Uterus (tissue), 3 donors: ENCODE measurements at regions not wholly inside any gene's neighbourhood (a gene's known extent, or its start where the extent isn't known, plus 50 kb on each side); places are given as distances from the start of the nearest gene placed in this dataset. TPM values are rescaled to one million over a fixed set of nuclear protein-coding genes. Genes with fewer than 3 reads are reported as not detected.

Experiments used
- DNase-seq, 2 donors: peaks; one replicate each; pipeline ENCODE4 v3.0.0-alpha.2; 2019 to 2020
- H3K27ac ChIP-seq, 2 donors: fragments of 200-600 bp; sonication (generic); 1 replicate in 1 of 2; 2 replicates in 1 of 2; pipeline ENCODE4 v1.5.1; 2016 to 2018
- H3K27me3 ChIP-seq, 2 donors: fragments of 200-600 bp; sonication (generic); one replicate each; pipeline ENCODE4 v1.5.1; 2018 to 2019; ENCODE audit warnings: control low read depth in 1 of 2
- H3K36me3 ChIP-seq, 2 donors: fragments of 200-600 bp; sonication (generic); one replicate each; pipeline ENCODE4 v1.5.1; 2019; ENCODE audit warnings: control low read depth in 1 of 2
- H3K4me1 ChIP-seq, 2 donors: fragments of 200-600 bp; sonication (generic); one replicate each; pipeline ENCODE4 v1.5.1; 2018 to 2019; ENCODE audit warnings: control low read depth in 1 of 2
- H3K4me3 ChIP-seq, 2 donors: fragments of 200-600 bp; sonication (generic); 1 replicate in 1 of 2; 2 replicates in 1 of 2; pipeline ENCODE4 v1.5.1; 2018 to 2019; ENCODE audit warnings: mild to moderate bottlenecking in 1 of 2
- H3K9me3 ChIP-seq, 2 donors: fragments of 200-600 bp; sonication (generic); one replicate each; pipeline ENCODE4 v1.5.1; 2019; ENCODE audit warnings: control low read depth in 1 of 2
- CTCF ChIP-seq, 4 experiments: fragments of 200-600 bp in 2 of 4; fragments of 450-650 bp in 2 of 4; sonication (generic) in 2 of 4; IDR thresholded peaks; one replicate each; pipeline ENCODE4 v1.5.1; 2016 to 2019; ENCODE audit warnings: antibody characterized with exemption in 4 of 4, mild to moderate bottlenecking in 2 of 4, moderate library complexity in 1 of 4
- POLR2A ChIP-seq, 2 donors: fragments of 450-650 bp; IDR thresholded peaks; one replicate each; pipeline ENCODE4 v1.6.1; 2016; ENCODE audit warnings: antibody characterized with exemption in 2 of 2, mild to moderate bottlenecking in 1 of 2, moderate library complexity in 1 of 2
- intact Hi-C: fragments of 100-400 bp; cut with DNase I; formaldehyde crosslinking; loops from one replicate; pipeline ENCODE4 v1.15.1; 2023; ENCODE audit warnings: low total_unique reads
- small RNA-seq: library from RNA; depleted of rRNA; stranded (forward); fragments of <200 nt; gene quantifications from one replicate; pipeline ENCODE3, GENCODE V24; 2016
- donor health status: DM: yes; HTN: yes; CAD: no.

DNA sequence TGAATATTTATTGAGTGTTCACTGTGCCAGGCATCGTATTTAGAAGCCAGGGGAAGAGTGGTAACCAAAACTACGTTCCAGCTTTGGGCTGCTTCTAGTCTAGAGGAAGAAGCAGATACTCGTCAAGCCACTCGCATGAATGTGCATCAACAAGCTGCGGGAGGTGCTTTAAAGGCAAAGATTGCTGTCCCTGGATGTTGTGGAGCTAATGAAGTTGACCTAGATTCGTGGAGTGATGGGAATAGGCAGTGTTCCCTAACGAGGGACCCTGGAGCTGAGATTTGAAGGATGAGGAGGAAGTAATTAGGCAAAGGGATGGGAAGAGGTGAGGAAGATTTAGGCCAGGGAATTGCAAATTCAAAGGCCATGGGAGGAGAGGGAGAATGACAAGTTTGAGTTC lies 118.9 kb downstream of the TMEM170B start:
- H3K9me3 ChIP-seq = no peaks in the 10 kb centered on the region
- no peak for DNase-seq
- H3K27ac ChIP-seq = no peak overlapping the region
- TF ChIP-seq POLR2A (IDR thresholded peaks at IDR 0.05) (no peak), CTCF (IDR thresholded peaks at IDR 0.05) (no peak)
- intact Hi-C loops = loop anchor here (5.0 kb wide), 1 partner anchor 576 kb away; no protein-coding TSS in a partner anchor
- no peaks in the 10 kb centered on the region for H3K4me1 ChIP-seq
- H3K36me3 ChIP-seq = no peaks in the 10 kb centered on the region
- no peak overlapping the region for H3K4me3 ChIP-seq
- H3K27me3 ChIP-seq = no peaks in the 10 kb centered on the region

- Histone ChIP-seq H3K9me3 (no peaks in the 10 kb centered on the region), H3K27ac (no peak overlapping the region), H3K27me3 (no peaks in the 10 kb centered on the region), H3K36me3 (no peaks in the 10 kb centered on the region), H3K4me3 (no peak overlapping the region), H3K4me1 (no peaks in the 10 kb centered on the region)
- intact Hi-C loops = loop anchor here (5.0 kb wide), 1 partner anchor 573 kb away; no protein-coding TSS in a partner anchor
- DNase-seq = no peak
- TF ChIP-seq CTCF (IDR thresholded peaks at IDR 0.05) (no peak), POLR2A (IDR thresholded peaks at IDR 0.05) (no peak)
Measured at GRCh38 chr6:11659757-11660156, 118.8 kb downstream of the ADTRP start.

GRCh38 chr6:11662323-11662722 lies 116.3 kb downstream of the ADTRP start:
- no peak for TF ChIP-seq POLR2A (IDR thresholded peaks at IDR 0.05)
- no peak for TF ChIP-seq CTCF (IDR thresholded peaks at IDR 0.05)
- DNase-seq = no peak
- no peaks in the 10 kb centered on the region for H3K4me1 ChIP-seq
- H3K27ac ChIP-seq = no peak overlapping the region
- no peaks in the 10 kb centered on the region for H3K9me3 ChIP-seq
- no peaks in the 10 kb centered on the region for H3K36me3 ChIP-seq
- intact Hi-C loops = no loop called here
- H3K4me3 ChIP-seq = no peak overlapping the region
- H3K27me3 ChIP-seq = no peaks in the 10 kb centered on the region

- Histone ChIP-seq H3K27ac (no peak overlapping the region), H3K4me1 (no peaks in the 10 kb centered on the region), H3K4me3 (no peak overlapping the region), H3K9me3 (no peaks in the 10 kb centered on the region), H3K36me3 (no peaks in the 10 kb centered on the region), H3K27me3 (no peaks in the 10 kb centered on the region)
- TF ChIP-seq POLR2A (IDR thresholded peaks at IDR 0.05) = no peak
- no peak for DNase-seq
- intact Hi-C loops = no loop called here
Measured at GRCh38 chr6:11663519-11663918, 115.1 kb downstream of the ADTRP start.

Small RNAs in the stretch of these regions (small RNA-seq; reads per million reads assigned to genes)
- not detected for gene RF00017
